ENCODE measurements at regions not wholly inside any gene's neighbourhood (a gene's known extent, or its start where the extent isn't known, plus 50 kb on each side); places are given as distances from the start of the nearest gene placed in this dataset.

DNA sequence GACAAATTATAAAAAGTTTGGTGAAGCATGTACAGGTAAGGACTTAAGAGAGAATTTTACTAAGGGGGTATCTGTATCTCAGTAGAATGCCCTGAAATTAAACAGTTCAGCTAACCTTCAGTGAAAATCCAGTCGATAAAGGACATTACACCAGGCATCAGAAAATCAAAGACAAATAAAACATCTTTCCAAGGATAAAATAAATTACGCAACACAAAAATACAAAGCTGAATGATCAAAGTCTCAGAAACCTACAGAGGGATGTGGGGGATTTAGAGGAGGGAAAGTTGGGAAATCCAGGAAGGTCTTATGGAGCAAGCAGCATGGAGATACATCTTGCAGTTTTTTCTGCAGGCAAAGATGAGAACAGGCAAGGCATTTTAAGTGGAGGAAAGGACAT lies 384.1 kb downstream of the TNS1 start:
- no peak for TF ChIP-seq JUND (IDR thresholded peaks at IDR 0.05)
- TF ChIP-seq, protein P1, sequence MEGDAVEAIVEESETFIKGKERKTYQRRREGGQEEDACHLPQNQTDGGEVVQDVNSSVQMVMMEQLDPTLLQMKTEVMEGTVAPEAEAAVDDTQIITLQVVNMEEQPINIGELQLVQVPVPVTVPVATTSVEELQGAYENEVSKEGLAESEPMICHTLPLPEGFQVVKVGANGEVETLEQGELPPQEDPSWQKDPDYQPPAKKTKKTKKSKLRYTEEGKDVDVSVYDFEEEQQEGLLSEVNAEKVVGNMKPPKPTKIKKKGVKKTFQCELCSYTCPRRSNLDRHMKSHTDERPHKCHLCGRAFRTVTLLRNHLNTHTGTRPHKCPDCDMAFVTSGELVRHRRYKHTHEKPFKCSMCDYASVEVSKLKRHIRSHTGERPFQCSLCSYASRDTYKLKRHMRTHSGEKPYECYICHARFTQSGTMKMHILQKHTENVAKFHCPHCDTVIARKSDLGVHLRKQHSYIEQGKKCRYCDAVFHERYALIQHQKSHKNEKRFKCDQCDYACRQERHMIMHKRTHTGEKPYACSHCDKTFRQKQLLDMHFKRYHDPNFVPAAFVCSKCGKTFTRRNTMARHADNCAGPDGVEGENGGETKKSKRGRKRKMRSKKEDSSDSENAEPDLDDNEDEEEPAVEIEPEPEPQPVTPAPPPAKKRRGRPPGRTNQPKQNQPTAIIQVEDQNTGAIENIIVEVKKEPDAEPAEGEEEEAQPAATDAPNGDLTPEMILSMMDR (IDR thresholded peaks at IDR 0.05), result no peak
- TF ChIP-seq, protein P2, sequence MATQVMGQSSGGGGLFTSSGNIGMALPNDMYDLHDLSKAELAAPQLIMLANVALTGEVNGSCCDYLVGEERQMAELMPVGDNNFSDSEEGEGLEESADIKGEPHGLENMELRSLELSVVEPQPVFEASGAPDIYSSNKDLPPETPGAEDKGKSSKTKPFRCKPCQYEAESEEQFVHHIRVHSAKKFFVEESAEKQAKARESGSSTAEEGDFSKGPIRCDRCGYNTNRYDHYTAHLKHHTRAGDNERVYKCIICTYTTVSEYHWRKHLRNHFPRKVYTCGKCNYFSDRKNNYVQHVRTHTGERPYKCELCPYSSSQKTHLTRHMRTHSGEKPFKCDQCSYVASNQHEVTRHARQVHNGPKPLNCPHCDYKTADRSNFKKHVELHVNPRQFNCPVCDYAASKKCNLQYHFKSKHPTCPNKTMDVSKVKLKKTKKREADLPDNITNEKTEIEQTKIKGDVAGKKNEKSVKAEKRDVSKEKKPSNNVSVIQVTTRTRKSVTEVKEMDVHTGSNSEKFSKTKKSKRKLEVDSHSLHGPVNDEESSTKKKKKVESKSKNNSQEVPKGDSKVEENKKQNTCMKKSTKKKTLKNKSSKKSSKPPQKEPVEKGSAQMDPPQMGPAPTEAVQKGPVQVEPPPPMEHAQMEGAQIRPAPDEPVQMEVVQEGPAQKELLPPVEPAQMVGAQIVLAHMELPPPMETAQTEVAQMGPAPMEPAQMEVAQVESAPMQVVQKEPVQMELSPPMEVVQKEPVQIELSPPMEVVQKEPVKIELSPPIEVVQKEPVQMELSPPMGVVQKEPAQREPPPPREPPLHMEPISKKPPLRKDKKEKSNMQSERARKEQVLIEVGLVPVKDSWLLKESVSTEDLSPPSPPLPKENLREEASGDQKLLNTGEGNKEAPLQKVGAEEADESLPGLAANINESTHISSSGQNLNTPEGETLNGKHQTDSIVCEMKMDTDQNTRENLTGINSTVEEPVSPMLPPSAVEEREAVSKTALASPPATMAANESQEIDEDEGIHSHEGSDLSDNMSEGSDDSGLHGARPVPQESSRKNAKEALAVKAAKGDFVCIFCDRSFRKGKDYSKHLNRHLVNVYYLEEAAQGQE (IDR thresholded peaks at IDR 0.05; ENCODE audit: low read depth, low read length), result no peak
- no peak for TF ChIP-seq EZH2phosphoT487 (IDR thresholded peaks at IDR 0.05; ENCODE audit: borderline replicate concordance, low read depth)
- TF ChIP-seq TCF12 (IDR thresholded peaks at IDR 0.05), result no peak
- no peak for TF ChIP-seq MEF2A (IDR thresholded peaks at IDR 0.05; ENCODE audit: borderline replicate concordance, low read depth)
- TF ChIP-seq, protein P3, sequence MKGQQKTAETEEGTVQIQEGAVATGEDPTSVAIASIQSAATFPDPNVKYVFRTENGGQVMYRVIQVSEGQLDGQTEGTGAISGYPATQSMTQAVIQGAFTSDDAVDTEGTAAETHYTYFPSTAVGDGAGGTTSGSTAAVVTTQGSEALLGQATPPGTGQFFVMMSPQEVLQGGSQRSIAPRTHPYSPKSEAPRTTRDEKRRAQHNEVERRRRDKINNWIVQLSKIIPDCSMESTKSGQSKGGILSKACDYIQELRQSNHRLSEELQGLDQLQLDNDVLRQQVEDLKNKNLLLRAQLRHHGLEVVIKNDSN (IDR thresholded peaks at IDR 0.05; ENCODE audit: borderline replicate concordance, low read depth), result no peak
- no peak for TF ChIP-seq RFX5 (IDR thresholded peaks at IDR 0.05; ENCODE audit: low read length)
- no peak for TF ChIP-seq MXI1 (IDR thresholded peaks at IDR 0.05; ENCODE audit: low read depth, low read length)
- TF ChIP-seq YY1 (IDR thresholded peaks at IDR 0.05; ENCODE audit: low read depth), result no peak
- TF ChIP-seq SMC3 (IDR thresholded peaks at IDR 0.05; ENCODE audit: low read depth, low read length), result no peak
- TF ChIP-seq RAD21 (IDR thresholded peaks at IDR 0.05; ENCODE audit: low read length), result no peak
- no peak for TF ChIP-seq CHD2 (IDR thresholded peaks at IDR 0.05; ENCODE audit: low read length, partially characterized antibody)
